G401 (cell line): ENCODE measurements at regions not wholly inside any gene's neighbourhood (a gene's known extent, or its start where the extent isn't known, plus 50 kb on each side); places are given as distances from the start of the nearest gene placed in this dataset.
"Not testable (repeated sequence)": the region's sequence is repeated elsewhere in the genome, so short reads cannot be mapped to it uniquely, and the experiment has no call there.

Source experiments
- DNase-seq: peaks from one replicate; pipeline ENCODE4 v3.0.0-alpha.2; 2015; ENCODE audit warnings: low spot score
- in situ Hi-C: cut with HindIII; loops from 2 replicates; pipeline ENCODE4 v1.10.0; 2016; ENCODE audit warnings: low sequenced_read_pairs, mixed read lengths

DNA sequence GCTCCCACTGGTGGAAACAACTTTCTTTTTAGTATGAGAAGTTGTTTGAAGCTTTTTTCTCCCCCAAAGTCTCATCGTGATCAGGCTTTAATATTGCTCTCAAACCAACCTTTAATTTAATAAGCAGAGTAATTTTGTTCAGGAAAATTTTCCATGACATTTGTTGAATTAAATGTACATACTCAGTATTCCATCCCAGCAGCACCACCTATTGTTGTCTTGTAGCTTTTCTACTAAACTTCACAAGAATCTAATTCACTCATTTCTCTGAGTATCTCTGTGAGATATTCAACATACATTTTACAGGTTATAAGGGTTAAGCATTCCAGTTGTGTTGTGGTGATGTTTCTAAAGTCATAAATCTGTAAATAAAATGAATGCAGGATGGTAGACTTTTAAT is 218.3 kb upstream of the HAND2 start:
- in situ Hi-C loops: no loop called here
- DNase-seq: no peak

DNA sequence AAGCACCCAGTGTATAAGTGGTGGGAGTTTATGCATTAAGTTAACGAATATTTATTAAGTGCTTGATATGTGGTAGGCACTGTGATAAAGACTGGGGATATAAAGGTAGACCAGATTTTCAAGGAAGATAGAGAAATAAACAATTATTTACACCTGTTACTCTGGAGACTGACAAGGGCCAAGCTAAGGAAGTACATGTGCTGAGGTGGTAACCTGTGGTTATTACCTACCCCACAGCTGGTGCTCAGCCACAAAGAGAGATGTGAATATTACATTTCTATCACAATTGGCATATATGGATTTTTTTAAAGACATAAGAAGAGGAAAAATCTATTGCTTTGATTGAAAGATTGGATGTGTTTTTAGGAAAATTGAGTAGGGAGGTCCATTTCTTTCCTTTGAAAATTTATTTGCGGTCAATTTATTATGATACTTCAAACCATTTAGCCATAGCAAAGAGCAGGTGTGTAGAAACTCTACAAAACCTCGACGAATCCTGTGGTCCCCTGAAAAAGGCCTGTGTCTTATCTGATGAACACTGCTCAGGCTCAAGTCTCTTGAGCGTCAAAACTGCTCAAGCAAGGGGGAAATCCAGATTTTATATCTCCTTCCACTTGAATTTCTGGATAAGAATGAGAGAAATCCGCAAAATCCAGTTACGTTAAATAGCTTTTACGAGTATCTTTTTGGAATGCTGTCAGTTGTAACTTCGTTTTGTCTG is 217.7 kb upstream of the HAND2 start:
- no peak for DNase-seq
- in situ Hi-C loops: no loop called here

DNA sequence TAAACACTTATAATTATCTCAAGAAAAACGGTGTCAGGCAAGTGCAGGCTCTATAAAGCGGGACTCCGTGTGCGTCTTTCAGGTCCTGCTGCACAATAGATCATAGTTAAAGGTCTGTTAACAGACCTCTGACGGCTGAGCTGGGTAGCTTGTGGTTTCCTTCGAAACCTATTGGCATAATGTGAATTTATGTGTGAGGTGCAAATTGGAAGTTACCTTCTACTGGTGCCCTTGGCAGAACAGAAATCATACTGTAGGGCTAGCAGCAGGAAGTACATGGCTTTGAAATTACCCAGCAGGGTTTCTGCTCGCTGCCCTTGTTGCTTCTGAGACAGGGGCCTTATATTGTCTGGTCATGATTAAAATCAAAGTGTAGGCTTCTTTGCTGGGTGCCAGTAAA is 216.4 kb upstream of the HAND2 start:
- DNase-seq: no peak
- in situ Hi-C loops: no loop called here

GRCh38 chr4:173745765-173746164 is 215.7 kb upstream of the HAND2 start:
- no peak for DNase-seq
- in situ Hi-C loops: no loop called here

DNA sequence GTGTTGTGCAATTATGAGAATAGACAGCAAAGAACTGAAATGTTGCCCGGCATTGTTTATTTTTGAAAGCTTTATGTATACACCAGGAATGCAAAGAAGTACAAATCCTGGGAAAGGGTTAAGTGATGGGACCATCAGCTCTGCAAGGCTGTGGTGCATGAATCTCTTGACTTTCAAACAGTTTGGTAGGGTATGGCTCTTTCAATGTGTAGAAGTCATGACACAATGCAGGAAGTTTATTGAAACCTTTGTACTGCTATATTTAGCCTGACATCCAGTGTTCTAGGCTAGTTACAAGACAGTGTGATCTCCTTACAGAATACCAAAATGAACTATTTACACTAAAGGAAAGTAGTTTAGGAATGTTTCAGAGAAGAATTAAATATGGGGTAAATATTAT is 206.8 kb upstream of the HAND2 start:
- no peak for DNase-seq
- in situ Hi-C loops: no loop called here

- no peak for DNase-seq
- in situ Hi-C loops: no loop called here
These were observed 205.6 kb upstream of the HAND2 start for GRCh38 chr4:173735585-173735984.

- in situ Hi-C loops: no loop called here
- DNase-seq: no peak
These were observed 205.0 kb upstream of the HAND2 start for GRCh38 chr4:173735049-173735448.

DNA sequence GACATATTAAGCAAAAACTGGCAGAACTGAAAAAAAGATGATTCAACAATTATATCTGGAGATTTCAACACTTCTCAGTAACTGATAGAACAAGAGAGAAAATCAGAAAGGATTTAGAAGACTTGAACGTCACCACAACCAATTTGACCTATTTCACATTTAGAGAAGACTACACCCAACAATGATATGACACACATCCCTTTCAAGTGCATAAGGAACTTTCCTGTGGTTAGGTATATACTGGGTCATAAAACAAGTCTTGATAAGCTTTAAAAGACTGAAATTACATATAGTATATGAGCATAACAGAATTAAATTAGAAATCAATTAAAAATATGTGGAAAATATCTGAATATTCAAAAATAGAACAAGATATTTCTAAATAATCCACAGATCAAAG is 201.2 kb upstream of the HAND2 start:
- DNase-seq: no peak
- in situ Hi-C loops: no loop called here

GRCh38 chr4:173722075-173722474 is 192.0 kb upstream of the HAND2 start:
- DNase-seq: no peak
- in situ Hi-C loops: no loop called here

DNA sequence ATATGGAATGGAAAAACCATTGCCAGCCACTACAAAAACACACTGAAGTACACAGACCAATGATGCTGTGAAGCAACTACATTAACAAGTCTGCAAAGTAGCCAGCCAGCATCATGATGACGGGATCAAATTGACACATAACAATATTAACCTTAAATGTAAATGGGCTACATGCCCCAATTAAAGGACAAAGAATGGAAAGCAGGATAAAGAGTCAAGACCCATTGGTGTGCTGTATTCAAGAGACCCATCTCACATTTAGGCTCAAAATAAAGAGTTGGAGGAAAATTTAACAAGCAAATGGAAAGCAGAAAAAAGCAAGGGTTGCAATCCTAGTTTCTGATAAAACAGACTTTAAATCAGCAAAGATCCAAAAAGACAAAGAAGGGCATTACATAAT is 188.5 kb upstream of the HAND2 start:
- in situ Hi-C loops, DNase-seq: not testable (repeated sequence)

DNA sequence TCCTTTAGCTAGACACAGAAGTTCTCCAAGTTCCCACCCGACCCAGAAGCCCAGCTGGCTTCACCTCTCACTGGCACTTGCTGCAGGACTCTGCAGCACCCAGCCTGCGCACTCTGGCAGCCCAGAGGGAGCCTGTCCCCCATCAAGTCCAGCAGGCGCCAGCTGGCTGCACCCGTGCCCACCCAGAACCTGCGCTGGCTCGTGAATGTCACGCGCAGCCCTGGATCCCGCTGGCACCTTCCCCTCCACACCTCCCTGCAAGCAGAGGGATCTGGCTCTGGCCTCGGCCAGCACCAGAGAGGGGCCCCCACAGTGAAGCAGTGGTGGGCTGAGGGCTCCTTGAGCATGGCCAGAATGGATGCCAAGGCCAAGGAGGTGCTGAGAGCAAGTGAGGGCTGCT is 187.6 kb upstream of the HAND2 start:
- in situ Hi-C loops: no loop called here
- no peak for DNase-seq

DNA sequence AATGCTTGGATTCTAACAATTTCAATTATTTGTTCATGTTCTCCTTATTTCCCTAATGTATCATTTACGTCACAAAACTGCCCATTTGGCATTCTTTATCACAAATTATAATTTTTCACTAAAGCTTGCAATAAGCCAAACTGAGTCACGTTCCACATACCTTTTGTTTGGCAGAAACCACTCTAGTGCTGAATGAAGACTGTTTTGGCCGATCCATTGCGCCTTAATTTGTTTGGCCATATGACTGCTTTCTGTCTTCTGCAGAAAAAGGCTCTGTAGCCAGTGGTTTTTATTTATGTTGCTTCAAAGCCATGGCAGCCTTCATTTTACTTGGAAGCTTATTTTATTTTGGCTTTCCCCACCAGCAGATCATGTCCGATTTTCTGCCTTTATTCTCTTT is 184.4 kb upstream of the HAND2 start:
- in situ Hi-C loops: no loop called here

GRCh38 chr4:173713026-173713425 is 183.0 kb upstream of the HAND2 start:
- in situ Hi-C loops: no loop called here
- DNase-seq: no peak

More for the DNA sequence above, 184.4 kb upstream of the HAND2 start:
- DNase-seq: no peak

DNA sequence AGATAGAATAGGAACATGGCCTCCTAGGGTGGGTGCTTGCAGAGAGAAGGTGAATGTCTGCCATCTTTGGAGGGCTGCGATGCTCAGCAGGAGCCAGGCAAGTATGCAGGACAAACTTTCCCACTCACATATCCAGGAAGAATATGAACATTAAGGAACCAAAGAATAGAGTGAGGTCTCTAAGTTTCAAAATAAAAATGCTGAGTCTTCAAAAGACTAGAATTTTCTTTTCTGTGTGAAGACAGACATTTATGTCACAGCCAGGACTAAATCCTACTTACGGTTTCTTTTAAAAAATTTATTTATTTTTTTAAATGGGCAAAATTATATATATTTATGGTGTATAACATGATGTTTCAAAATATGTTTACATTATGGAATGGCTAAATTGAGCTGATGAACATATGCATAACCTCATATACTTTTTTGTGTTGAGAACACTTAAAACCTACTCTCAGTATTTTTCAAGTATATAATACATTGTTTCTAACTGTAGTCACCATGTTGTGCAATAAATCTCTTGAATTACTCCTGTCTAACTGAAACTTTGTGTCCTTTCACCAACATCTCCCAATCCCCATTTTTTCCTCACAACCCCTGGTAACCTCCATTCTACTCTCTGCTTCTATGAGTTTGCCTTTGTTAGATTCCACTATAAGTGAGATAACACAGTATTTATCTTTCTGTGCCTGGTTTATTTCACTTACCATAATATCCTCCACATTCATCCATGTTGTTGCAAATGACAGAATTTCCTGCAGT is 177.8 kb upstream of the HAND2 start:
- in situ Hi-C loops: no loop called here
- DNase-seq: no peak

DNA sequence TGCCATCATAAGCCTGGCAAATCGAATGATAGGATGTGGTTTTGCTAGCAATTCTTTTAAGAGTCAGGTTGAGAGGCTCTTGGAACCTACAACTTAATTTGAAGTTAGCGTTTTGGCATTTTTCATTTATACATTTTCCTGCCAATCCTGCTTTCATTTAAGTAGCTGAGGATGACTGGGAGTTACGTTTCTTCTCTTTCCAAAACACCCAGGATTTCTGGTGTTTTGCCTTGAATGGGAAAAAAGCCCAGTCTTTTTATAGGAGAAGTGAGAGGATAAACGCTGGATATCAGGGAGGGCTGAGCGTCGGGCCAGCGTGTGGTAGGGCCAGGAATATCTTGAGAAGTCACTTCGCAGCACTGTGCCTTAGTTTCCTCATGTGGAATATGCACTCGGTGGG is 174.2 kb upstream of the HAND2 start:
- in situ Hi-C loops: no loop called here
- DNase-seq: no peak

- DNase-seq: no peak
- in situ Hi-C loops: no loop called here
These were observed 173.0 kb upstream of the HAND2 start for GRCh38 chr4:173703021-173703420.

DNA sequence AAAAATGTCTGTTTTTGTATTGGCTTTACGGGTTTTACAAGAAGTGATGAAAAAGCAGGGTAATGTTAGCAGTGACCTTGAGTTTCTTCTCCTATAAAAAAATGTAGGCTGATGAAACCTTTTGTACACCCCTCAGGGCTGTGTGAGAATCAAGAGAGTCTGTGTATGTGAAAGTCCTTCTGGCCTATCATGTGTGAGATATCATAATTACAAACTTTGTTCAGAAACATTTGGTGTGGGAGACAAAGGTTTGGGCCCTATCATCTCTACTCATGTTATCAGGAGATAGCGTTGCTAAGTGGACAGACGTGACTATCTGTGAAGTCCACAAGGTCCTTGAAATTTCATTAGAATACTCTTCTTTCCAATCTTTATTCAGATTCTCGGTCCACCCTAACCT is 170.6 kb upstream of the HAND2 start:
- DNase-seq: no peak
- in situ Hi-C loops: no loop called here

DNA sequence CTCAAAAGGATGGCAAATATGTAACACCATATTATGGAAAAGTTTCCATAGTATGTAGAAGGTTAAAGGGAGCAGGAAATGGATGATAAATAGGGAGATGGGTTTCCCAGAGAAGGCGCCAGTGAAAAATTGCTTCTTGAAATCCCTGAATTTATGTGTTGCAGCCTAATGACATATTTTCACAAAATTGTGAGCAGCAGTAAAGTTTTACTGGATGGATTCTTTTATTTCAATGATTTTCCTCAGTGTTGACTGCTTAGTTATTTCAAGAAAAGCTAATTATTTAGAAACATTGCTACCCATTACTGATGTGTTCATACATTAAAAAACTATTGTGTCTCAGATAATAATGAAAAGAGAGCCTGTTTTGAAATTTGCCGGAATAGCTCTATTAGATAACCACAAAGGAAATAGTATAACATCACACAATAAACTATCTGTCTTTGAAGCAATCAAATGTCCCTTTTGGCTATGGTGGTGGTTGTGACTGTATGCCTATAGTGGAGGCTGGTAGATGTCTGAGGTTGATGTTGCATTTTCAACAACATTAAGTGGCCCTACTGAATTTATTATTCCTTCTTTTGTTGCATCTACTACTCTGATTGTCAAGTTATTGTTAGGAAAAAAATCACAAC is 169.9 kb upstream of the HAND2 start:
- in situ Hi-C loops: no loop called here
- no peak for DNase-seq

GRCh38 chr4:173698557-173699262 is 168.7 kb upstream of the HAND2 start:
- DNase-seq: no peak
- in situ Hi-C loops: no loop called here

- no peak for DNase-seq
- in situ Hi-C loops: no loop called here
These were observed 167.8 kb upstream of the HAND2 start for GRCh38 chr4:173697840-173698239.
